HCT116 (cell line): ENCODE measurements at regions not wholly inside any gene's neighbourhood (a gene's known extent, or its start where the extent isn't known, plus 50 kb on each side); places are given as distances from the start of the nearest gene placed in this dataset.

Experiments used
- ATAC-seq: fragments of 200-7000 bp; cut with Tn5 transposase; 2 replicates; pipeline ENCODE4 v1.9.1; 2020; ENCODE audit warnings: mild to moderate bottlenecking, moderate library complexity
- BruUV-seq: library from RNA; stranded (reverse); fragments of 400-500 nt; replicated peaks from 2 replicates; lab custom pipeline; 2021; lab: Mats Ljungman, UMichigan
- CTCF ChIA-PET: fragments of 300-600 bp; sonication (Branson Sonifier 250); formaldehyde crosslinking; loops from one replicate; lab custom pipeline; 2021; ENCODE audit warnings: antibody characterized with exemption; lab: Charles Lee
- POLR2A ChIA-PET: fragments of 300-600, 350-600 bp; sonication (Branson Sonifier 250); formaldehyde crosslinking; loops from one replicate; lab custom pipeline; 2021; ENCODE audit warnings: antibody characterized with exemption; lab: Charles Lee
- RAD21 ChIA-PET, 2 experiments: fragments of 300-600 bp; sonication (Branson Sonifier 250); formaldehyde crosslinking; loops; one replicate each; lab custom pipeline; 2023; ENCODE audit warnings: low total read pairs in 2 of 2; ENCODE audit not compliant: uncharacterized antibody in 2 of 2, unreplicated experiment in 2 of 2, low non-redundant PET in 1 of 2; lab: Charles Lee
- DNase-seq: peaks from one replicate; pipeline ENCODE4 v3.0.0-alpha.2; 2010; ENCODE audit warnings: low read depth, low spot score
- H2AFZ ChIP-seq: fragments of 200-600 bp; shearing (Covaris generic), sonication (generic); 2 replicates; pipeline ENCODE4 v1.6.1; 2017; ENCODE audit warnings: low read depth, mixed run types, mixed read lengths, antibody characterized with exemption, low read length; ENCODE audit not compliant: poor library complexity, severe bottlenecking
- H3K27ac ChIP-seq: 2 replicates; pipeline ENCODE4 v1.5.1; 2012; ENCODE audit warnings: low read depth, low read length
- H3K27me3 ChIP-seq: fragments of 200-600 bp; sonication (generic); 2 replicates; pipeline ENCODE4 v1.6.1; 2016; ENCODE audit warnings: mixed run types, low read length, mixed read lengths; ENCODE audit not compliant: insufficient read depth
- H3K36me3 ChIP-seq, 2 experiments: fragments of 200-500 bp in 1 of 2; fragments of 200-600 bp in 1 of 2; sonication (Bioruptor generic) in 1 of 2; sonication (generic) in 1 of 2; 2 replicates each; pipeline versions ENCODE4 v1.5.1 to v1.6.1; 2014 to 2016; ENCODE audit warnings: low read length in 2 of 2, inconsistent platforms in 1 of 2, mixed read lengths in 1 of 2, mixed run types in 1 of 2; ENCODE audit not compliant: insufficient read depth in 2 of 2, control insufficient read depth in 1 of 2
- H3K4me1 ChIP-seq, 2 experiments: fragments of 200-600 bp in 1 of 2; sonication (generic) in 1 of 2; 2 replicates each; pipeline versions ENCODE4 v1.5.1 to v1.6.1; 2012 to 2017; ENCODE audit warnings: low read length in 2 of 2, inconsistent platforms in 1 of 2, mild to moderate bottlenecking in 1 of 2, mixed read lengths in 1 of 2, mixed run types in 1 of 2, moderate library complexity in 1 of 2; ENCODE audit not compliant: insufficient read depth in 2 of 2, control insufficient read depth in 1 of 2
- H3K4me2 ChIP-seq: fragments of 200-600 bp; sonication (generic); 2 replicates; pipeline ENCODE4 v1.6.1; 2017; ENCODE audit warnings: mixed run types, low read length, mixed read lengths
- H3K4me3 ChIP-seq, 2 experiments: fragments of 200-600 bp in 1 of 2; sonication (generic) in 1 of 2; replicated peaks in 1 of 2; 2 replicates each; pipeline ENCODE4 v1.5.1; 2011 to 2016; ENCODE audit warnings: low read length in 2 of 2, control low read depth in 1 of 2, low read depth in 1 of 2, mild to moderate bottlenecking in 1 of 2, mixed read lengths in 1 of 2, mixed run types in 1 of 2
- H3K79me2 ChIP-seq: fragments of 200-600 bp; sonication (generic); 2 replicates; pipeline ENCODE4 v1.6.1; 2017; ENCODE audit warnings: mild to moderate bottlenecking, mixed run types, low read length, moderate library complexity, mixed read lengths; ENCODE audit not compliant: insufficient read depth
- H3K9ac ChIP-seq: fragments of 200-600 bp; sonication (generic); 2 replicates; pipeline ENCODE4 v1.6.1; 2016; ENCODE audit warnings: low read length, mixed read lengths
- H3K9me2 ChIP-seq: fragments of 200-600 bp; sonication (generic), shearing (Covaris generic); 2 replicates; pipeline ENCODE4 v1.6.1; 2017; ENCODE audit warnings: mixed run types, mild to moderate bottlenecking, moderate library complexity; ENCODE audit not compliant: insufficient read depth
- H3K9me3 ChIP-seq, 2 experiments: fragments of 200-500 bp in 1 of 2; fragments of 200-600 bp in 1 of 2; sonication (Bioruptor generic) in 1 of 2; sonication (generic) in 1 of 2; 2 replicates each; pipeline ENCODE4 v1.6.1; 2014 to 2017; ENCODE audit warnings: low read length in 2 of 2, mixed read lengths in 2 of 2, inconsistent platforms in 1 of 2, low read depth in 1 of 2, mild to moderate bottlenecking in 1 of 2, mixed run types in 1 of 2, moderate library complexity in 1 of 2; ENCODE audit not compliant: control insufficient read depth in 1 of 2, insufficient read depth in 1 of 2
- H4K20me1 ChIP-seq: fragments of 200-600 bp; sonication (generic), shearing (Covaris generic); 2 replicates; pipeline ENCODE4 v1.6.1; 2017; ENCODE audit warnings: mixed run types, mild to moderate bottlenecking, moderate library complexity; ENCODE audit not compliant: insufficient read depth
- CBX3 ChIP-seq: IDR thresholded peaks from 2 replicates; pipeline ENCODE4 v1.6.1; 2012; ENCODE audit warnings: low read depth
- CEBPB ChIP-seq: IDR thresholded peaks from 2 replicates; pipeline ENCODE4 v1.6.1; 2012; ENCODE audit warnings: low read depth
- EGR1 ChIP-seq: IDR thresholded peaks from 2 replicates; pipeline ENCODE4 v1.6.1; 2012; ENCODE audit warnings: low read depth
- ELF1 ChIP-seq: IDR thresholded peaks from 2 replicates; pipeline ENCODE4 v1.6.1; 2012; ENCODE audit warnings: low read depth, borderline replicate concordance
- EZH2 ChIP-seq: fragments of 200-600 bp; sonication (generic); IDR thresholded peaks from 2 replicates; pipeline ENCODE4 v1.6.1; 2017; ENCODE audit warnings: antibody characterized with exemption, mixed run types
- EZH2phosphoT487 ChIP-seq: fragments of 200-600 bp; IDR thresholded peaks from 2 replicates; pipeline ENCODE4 v1.6.1; 2018; ENCODE audit warnings: antibody characterized with exemption, borderline replicate concordance
- FOSL1 ChIP-seq: IDR thresholded peaks from 2 replicates; pipeline ENCODE4 v1.6.1; 2012; ENCODE audit warnings: low read depth
- POLR2A ChIP-seq: IDR thresholded peaks from 2 replicates; pipeline ENCODE4 v1.7.0; 2011; ENCODE audit warnings: borderline replicate concordance; ENCODE audit not compliant: insufficient read depth, insufficient read length; ENCODE audit errors: extremely low read depth
- POLR2AphosphoS5 ChIP-seq: IDR thresholded peaks from 2 replicates; pipeline ENCODE4 v1.6.1; 2011; ENCODE audit warnings: mild to moderate bottlenecking, low read depth, low read length, moderate library complexity
- RAD21 ChIP-seq: IDR thresholded peaks from 2 replicates; pipeline ENCODE4 v1.6.1; 2012; ENCODE audit warnings: low read depth, mild to moderate bottlenecking
- SP1 ChIP-seq: IDR thresholded peaks from 2 replicates; pipeline ENCODE4 v1.6.1; 2012; ENCODE audit warnings: low read depth
- SRF ChIP-seq: IDR thresholded peaks from 2 replicates; pipeline ENCODE4 v1.6.1; 2012; ENCODE audit warnings: low read depth
- YY1 ChIP-seq: IDR thresholded peaks from 2 replicates; pipeline ENCODE4 v1.6.1; 2011; ENCODE audit warnings: low read length, low read depth, moderate library complexity, mild to moderate bottlenecking; ENCODE audit not compliant: insufficient replicate concordance; ENCODE audit errors: extremely low read depth
- ZNF274 ChIP-seq: fragments of 200-500 bp; sonication (Bioruptor generic); IDR thresholded peaks from 2 replicates; pipeline ENCODE4 v1.6.1; 2014; ENCODE audit warnings: mild to moderate bottlenecking, low read depth, low read length, inconsistent platforms
- intact Hi-C: fragments of 100-400 bp; cut with micrococcal nuclease; formaldehyde crosslinking; loops from 2 replicates; pipeline ENCODE4 v1.10.0; 2022
- TF ChIP-seq, protein P1 (sequence below): IDR thresholded peaks from 2 replicates; pipeline ENCODE4 v1.6.1; 2011; ENCODE audit warnings: mild to moderate bottlenecking, low read length, moderate library complexity; ENCODE audit not compliant: insufficient replicate concordance; ENCODE audit errors: extremely low read depth
- TF ChIP-seq, protein P2 (sequence below): IDR thresholded peaks from 2 replicates; pipeline ENCODE4 v1.6.1; 2012
- TF ChIP-seq, protein P3 (sequence below): IDR thresholded peaks from 2 replicates; pipeline ENCODE4 v1.6.1; 2012

- Histone ChIP-seq H4K20me1 (no peaks in the 10 kb centered on the region), H3K9ac (no peak overlapping the region), H3K36me3 (no peaks in the 10 kb centered on the region), H3K4me2 (no peak overlapping the region), H3K27ac (no peak overlapping the region), H3K9me3 (peaks cover 6 to 13% of the 10 kb centered on the region in 2 experiments; a peak in 3 of 4 replicates), H3K4me1 (no peaks in the 10 kb centered on the region), H3K9me2 (no peaks in the 10 kb centered on the region), H3K27me3 (no peaks in the 10 kb centered on the region), H2AFZ (no peak overlapping the region), H3K4me3 (no peak overlapping the region), H3K79me2 (no peaks in the 10 kb centered on the region)
- no TSS peak for BruUV-seq
- CTCF ChIA-PET, result no interaction called here
- intact Hi-C loops, result no loop called here
- DNase-seq (no peak), ATAC-seq (no peak)
- TF ChIP-seq, protein P1, sequence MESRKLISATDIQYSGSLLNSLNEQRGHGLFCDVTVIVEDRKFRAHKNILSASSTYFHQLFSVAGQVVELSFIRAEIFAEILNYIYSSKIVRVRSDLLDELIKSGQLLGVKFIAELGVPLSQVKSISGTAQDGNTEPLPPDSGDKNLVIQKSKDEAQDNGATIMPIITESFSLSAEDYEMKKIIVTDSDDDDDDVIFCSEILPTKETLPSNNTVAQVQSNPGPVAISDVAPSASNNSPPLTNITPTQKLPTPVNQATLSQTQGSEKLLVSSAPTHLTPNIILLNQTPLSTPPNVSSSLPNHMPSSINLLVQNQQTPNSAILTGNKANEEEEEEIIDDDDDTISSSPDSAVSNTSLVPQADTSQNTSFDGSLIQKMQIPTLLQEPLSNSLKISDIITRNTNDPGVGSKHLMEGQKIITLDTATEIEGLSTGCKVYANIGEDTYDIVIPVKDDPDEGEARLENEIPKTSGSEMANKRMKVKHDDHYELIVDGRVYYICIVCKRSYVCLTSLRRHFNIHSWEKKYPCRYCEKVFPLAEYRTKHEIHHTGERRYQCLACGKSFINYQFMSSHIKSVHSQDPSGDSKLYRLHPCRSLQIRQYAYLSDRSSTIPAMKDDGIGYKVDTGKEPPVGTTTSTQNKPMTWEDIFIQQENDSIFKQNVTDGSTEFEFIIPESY, result no peak
- TF ChIP-seq ELF1 (no peak), SP1 (no peak), CEBPB (no peak), SRF (no peak), YY1 (no peak)
- TF ChIP-seq, protein P2, sequence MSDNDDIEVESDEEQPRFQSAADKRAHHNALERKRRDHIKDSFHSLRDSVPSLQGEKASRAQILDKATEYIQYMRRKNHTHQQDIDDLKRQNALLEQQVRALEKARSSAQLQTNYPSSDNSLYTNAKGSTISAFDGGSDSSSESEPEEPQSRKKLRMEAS, result no peak
- RAD21 ChIA-PET, result no interaction called here
- POLR2A ChIA-PET, result no interaction called here
Observed at GRCh38 chr5:30626557-30626956, 566.9 kb upstream of the CDH6 start.

- CTCF ChIA-PET, result no interaction called here
- Histone ChIP-seq H4K20me1 (no peaks in the 10 kb centered on the region; the same call in 1 of the 2 replicates), H3K27ac (no peak overlapping the region), H3K4me1 (no peaks in the 10 kb centered on the region), H3K79me2 (no peaks in the 10 kb centered on the region), H3K9me2 (no peaks in the 10 kb centered on the region), H3K4me3 (no peak overlapping the region), H3K9me3 (peaks cover 8 to 26% of the 10 kb centered on the region in 2 experiments; a peak in 3 of 4 replicates), H3K4me2 (no peak overlapping the region), H2AFZ (no peak overlapping the region), H3K36me3 (no peaks in the 10 kb centered on the region), H3K27me3 (no peaks in the 10 kb centered on the region), H3K9ac (no peak overlapping the region)
- ATAC-seq (no peak), DNase-seq (no peak)
- POLR2A ChIA-PET, result no interaction called here
- RAD21 ChIA-PET, result no interaction called here
- intact Hi-C loops, result no loop called here
- BruUV-seq, result no TSS peak
- TF ChIP-seq EZH2, result no peak
- no peak for TF ChIP-seq CBX3
- TF ChIP-seq, protein P3, sequence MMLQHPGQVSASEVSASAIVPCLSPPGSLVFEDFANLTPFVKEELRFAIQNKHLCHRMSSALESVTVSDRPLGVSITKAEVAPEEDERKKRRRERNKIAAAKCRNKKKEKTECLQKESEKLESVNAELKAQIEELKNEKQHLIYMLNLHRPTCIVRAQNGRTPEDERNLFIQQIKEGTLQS, result no peak
- TF ChIP-seq ZNF274, result no peak
- TF ChIP-seq, protein P2, result no peak
- TF ChIP-seq EZH2phosphoT487, result no peak
- no peak for TF ChIP-seq RAD21
- TF ChIP-seq EGR1, result no peak
- no peak for TF ChIP-seq FOSL1
- TF ChIP-seq CEBPB, result no peak
- TF ChIP-seq POLR2A, result no peak
- no peak for TF ChIP-seq POLR2AphosphoS5
Observed at GRCh38 chr5:30620481-30621085, 572.9 kb upstream of the CDH6 start.
